Keratinocyte (primary cell): ENCODE measurements at regions not wholly inside any gene's neighbourhood (a gene's known extent, or its start where the extent isn't known, plus 50 kb on each side); places are given as distances from the start of the nearest gene placed in this dataset.

Source experiments
- DNase-seq: peaks from one replicate; pipeline ENCODE4 v3.0.0-alpha.2; 2011; ENCODE audit warnings: low read depth, missing footprints, low spot score
- FAIRE-seq: peaks from 2 replicates; lab custom pipeline; 2011; peaks lifted over from hg19 to GRCh38; lab: Jason Lieb, UNC
- H2AFZ ChIP-seq: 2 replicates; pipeline ENCODE4 v1.6.0; 2012; ENCODE audit warnings: low read length, control low read depth, inconsistent platforms; ENCODE audit not compliant: control insufficient read depth
- H3K27ac ChIP-seq: 2 replicates; pipeline ENCODE4 v1.5.1; 2011; ENCODE audit warnings: low read length; ENCODE audit not compliant: control insufficient read depth, insufficient read depth
- H3K27me3 ChIP-seq: 3 replicates; pipeline ENCODE4 v1.6.0; 2011; ENCODE audit warnings: low read length; ENCODE audit not compliant: control insufficient read depth, insufficient read depth; ENCODE audit errors: extremely low read depth
- H3K36me3 ChIP-seq, 2 experiments: 2 replicates in 1 of 2; 3 replicates in 1 of 2; pipeline ENCODE4 v1.5.1; 2011; ENCODE audit warnings: low read length in 2 of 2, mild to moderate bottlenecking in 1 of 2; ENCODE audit not compliant: control insufficient read depth in 2 of 2, insufficient read depth in 2 of 2; ENCODE audit errors: extremely low read depth in 1 of 2
- H3K4me1 ChIP-seq: 3 replicates; pipeline ENCODE4 v1.5.1; 2011; ENCODE audit warnings: low read length; ENCODE audit not compliant: control insufficient read depth, insufficient read depth; ENCODE audit errors: extremely low read depth
- H3K4me2 ChIP-seq: 3 replicates; pipeline ENCODE4 v1.6.0; 2011; ENCODE audit warnings: low read depth, low read length; ENCODE audit not compliant: control insufficient read depth, insufficient read depth; ENCODE audit errors: extremely low read depth
- H3K4me3 ChIP-seq, 3 experiments: fragments of 200-600 bp in 1 of 3; sonication (generic) in 1 of 3; 2 replicates in 2 of 3; 3 replicates in 1 of 3; pipeline ENCODE4 v1.5.1; 2011 to 2016; ENCODE audit warnings: low read length in 3 of 3, mild to moderate bottlenecking in 3 of 3, control low read depth in 2 of 3, inconsistent platforms in 1 of 3, low read depth in 1 of 3, mixed read lengths in 1 of 3, mixed run types in 1 of 3, moderate library complexity in 1 of 3; ENCODE audit not compliant: control insufficient read depth in 2 of 3, insufficient read depth in 2 of 3; ENCODE audit errors: extremely low read depth in 1 of 3
- H3K79me2 ChIP-seq: 2 replicates; pipeline ENCODE4 v1.6.0; 2012; ENCODE audit warnings: low read length; ENCODE audit not compliant: control insufficient read depth, insufficient read depth
- H3K9ac ChIP-seq: 3 replicates; pipeline ENCODE4 v1.6.0; 2011; ENCODE audit warnings: low read length; ENCODE audit not compliant: control insufficient read depth, insufficient read depth; ENCODE audit errors: extremely low read depth
- H3K9me1 ChIP-seq: 3 replicates; pipeline ENCODE4 v1.6.0; 2011; ENCODE audit warnings: low read length; ENCODE audit not compliant: control insufficient read depth, insufficient read depth; ENCODE audit errors: extremely low read depth
- H3K9me3 ChIP-seq: 2 replicates; pipeline ENCODE4 v1.5.1; 2012; ENCODE audit warnings: low read depth, low read length; ENCODE audit not compliant: control insufficient read depth
- H4K20me1 ChIP-seq: 3 replicates; pipeline ENCODE4 v1.6.0; 2011; ENCODE audit warnings: low read length; ENCODE audit not compliant: control insufficient read depth, insufficient read depth; ENCODE audit errors: extremely low read depth
- EZH2 ChIP-seq: IDR thresholded peaks from one replicate; pipeline ENCODE4 v1.6.1; 2012; ENCODE audit warnings: inconsistent platforms, mild to moderate bottlenecking, low read length, moderate library complexity
- dilution Hi-C: fragments of 300-500 bp; cut with MboI; formaldehyde crosslinking; loops from one replicate; pipeline ENCODE4 v1.7.0; 2020; ENCODE audit warnings: low sequenced_read_pairs; ENCODE audit not compliant: extremely low pct_ligation_motif_present
- TF ChIP-seq, protein P1 (sequence below), 3 experiments: IDR thresholded peaks in 1 of 3; conservative IDR thresholded peaks in 1 of 3; optimal IDR thresholded peaks in 1 of 3; 2 replicates in 2 of 3; 3 replicates in 1 of 3; pipeline versions ENCODE3 to v1.5.1; 2011; ENCODE audit warnings: low read length in 3 of 3, mild to moderate bottlenecking in 3 of 3, moderate library complexity in 2 of 3, control low read depth in 1 of 3, inconsistent platforms in 1 of 3; ENCODE audit not compliant: insufficient read depth in 2 of 3; ENCODE audit errors: extremely low read depth in 1 of 3

DNA sequence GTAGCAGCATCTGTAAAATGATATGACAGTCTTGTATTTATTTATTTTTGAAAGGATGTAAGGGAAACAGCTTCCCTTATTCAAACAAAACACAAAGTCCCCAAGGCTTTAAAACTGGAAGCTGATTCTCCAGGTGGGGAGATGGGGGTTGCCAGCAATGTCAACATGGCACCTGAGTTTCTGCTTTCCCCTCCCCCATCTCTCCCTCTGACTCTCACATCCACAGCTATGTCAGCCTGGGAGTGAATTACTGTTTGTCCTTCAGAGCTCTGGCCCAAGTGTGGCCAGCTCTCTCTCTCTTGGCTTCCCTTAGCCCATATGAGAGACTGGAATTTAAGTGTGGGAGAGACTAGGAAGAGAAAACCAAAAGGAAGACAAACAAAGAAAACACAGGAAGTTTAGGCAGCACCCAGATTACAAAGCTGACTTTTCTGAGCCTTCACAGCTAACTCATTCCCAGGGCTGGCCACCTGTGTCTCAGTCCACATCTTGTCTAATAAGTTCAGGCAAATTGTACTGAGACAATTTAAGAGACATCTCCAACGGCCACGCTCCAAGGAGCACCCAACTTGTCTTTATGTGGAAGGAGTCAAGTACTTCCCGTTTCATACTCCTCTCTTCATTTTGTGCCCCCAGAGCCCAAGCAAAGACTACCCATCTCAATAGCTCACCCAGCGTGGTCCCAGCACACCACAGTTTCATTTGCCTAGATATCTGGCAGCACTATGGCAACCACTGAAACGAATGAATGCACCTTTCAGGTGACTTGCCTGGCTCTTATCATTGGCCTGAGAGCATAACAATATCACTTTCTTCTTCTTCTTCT, 69.2 kb downstream of the SOX9 start:
- H3K36me3 ChIP-seq: no peaks in the 10 kb centered on the region
- no peaks in the 10 kb centered on the region for H3K4me1 ChIP-seq
- H4K20me1 ChIP-seq: no peaks in the 10 kb centered on the region
- H3K27me3 ChIP-seq: peaks cover 5% of the 10 kb centered on the region
- no peak overlapping the region for H3K4me2 ChIP-seq
- no peak overlapping the region for H3K4me3 ChIP-seq
- peaks cover 7% of the 10 kb centered on the region for H3K9me3 ChIP-seq
- H2AFZ ChIP-seq: no peak overlapping the region
- FAIRE-seq (no peak), DNase-seq (no peak)
- no peaks in the 10 kb centered on the region for H3K79me2 ChIP-seq
- TF ChIP-seq, protein P1, sequence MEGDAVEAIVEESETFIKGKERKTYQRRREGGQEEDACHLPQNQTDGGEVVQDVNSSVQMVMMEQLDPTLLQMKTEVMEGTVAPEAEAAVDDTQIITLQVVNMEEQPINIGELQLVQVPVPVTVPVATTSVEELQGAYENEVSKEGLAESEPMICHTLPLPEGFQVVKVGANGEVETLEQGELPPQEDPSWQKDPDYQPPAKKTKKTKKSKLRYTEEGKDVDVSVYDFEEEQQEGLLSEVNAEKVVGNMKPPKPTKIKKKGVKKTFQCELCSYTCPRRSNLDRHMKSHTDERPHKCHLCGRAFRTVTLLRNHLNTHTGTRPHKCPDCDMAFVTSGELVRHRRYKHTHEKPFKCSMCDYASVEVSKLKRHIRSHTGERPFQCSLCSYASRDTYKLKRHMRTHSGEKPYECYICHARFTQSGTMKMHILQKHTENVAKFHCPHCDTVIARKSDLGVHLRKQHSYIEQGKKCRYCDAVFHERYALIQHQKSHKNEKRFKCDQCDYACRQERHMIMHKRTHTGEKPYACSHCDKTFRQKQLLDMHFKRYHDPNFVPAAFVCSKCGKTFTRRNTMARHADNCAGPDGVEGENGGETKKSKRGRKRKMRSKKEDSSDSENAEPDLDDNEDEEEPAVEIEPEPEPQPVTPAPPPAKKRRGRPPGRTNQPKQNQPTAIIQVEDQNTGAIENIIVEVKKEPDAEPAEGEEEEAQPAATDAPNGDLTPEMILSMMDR (optimal IDR thresholded peaks at IDR 0.05 in 1 of 3, IDR thresholded peaks at IDR 0.05 in 1 of 3, conservative IDR thresholded peaks at IDR 0.05 in 1 of 3; ENCODE audit: extremely low read depth in 1 of 3, insufficient read depth in 2 of 3, low read length in 3 of 3): no peak
- no peak for TF ChIP-seq EZH2
- H3K9me1 ChIP-seq: no peaks in the 10 kb centered on the region
- no peak overlapping the region for H3K9ac ChIP-seq
- no peak overlapping the region for H3K27ac ChIP-seq
- dilution Hi-C loops: no loop called here

DNA sequence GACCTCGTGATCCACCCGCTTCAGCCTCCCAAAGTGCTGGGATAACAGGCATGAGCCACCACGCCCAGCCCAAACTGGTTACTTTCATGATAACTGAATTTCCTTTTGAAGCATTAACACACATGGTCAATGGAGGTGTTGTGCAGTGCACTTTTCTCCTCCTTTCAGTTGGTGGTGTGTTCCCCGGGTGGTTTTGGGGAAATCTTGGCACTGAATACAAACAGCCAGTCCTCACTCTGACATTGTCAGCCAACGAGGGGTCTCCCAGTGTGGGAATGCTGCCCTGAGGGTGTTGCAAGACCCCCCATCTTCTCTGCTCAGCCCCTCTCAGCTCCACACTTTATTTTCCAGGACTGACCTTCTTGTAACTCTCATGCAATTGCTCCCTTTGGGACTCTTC, 70.5 kb downstream of the SOX9 start:
- no peaks in the 10 kb centered on the region for H3K9me1 ChIP-seq
- H2AFZ ChIP-seq: no peak overlapping the region
- H3K27me3 ChIP-seq: no peaks in the 10 kb centered on the region
- H3K9me3 ChIP-seq: peaks cover 7% of the 10 kb centered on the region
- no peak overlapping the region for H3K27ac ChIP-seq
- H3K79me2 ChIP-seq: no peaks in the 10 kb centered on the region
- no peak for TF ChIP-seq EZH2
- TF ChIP-seq, protein P1 (optimal IDR thresholded peaks at IDR 0.05 in 1 of 3, IDR thresholded peaks at IDR 0.05 in 1 of 3, conservative IDR thresholded peaks at IDR 0.05 in 1 of 3; ENCODE audit: extremely low read depth in 1 of 3, insufficient read depth in 2 of 3, low read length in 3 of 3): no peak
- H3K4me2 ChIP-seq: no peak overlapping the region
- dilution Hi-C loops: no loop called here
- H3K36me3 ChIP-seq: no peaks in the 10 kb centered on the region
- H4K20me1 ChIP-seq: no peaks in the 10 kb centered on the region
- FAIRE-seq (no peak), DNase-seq (no peak)
- H3K4me3 ChIP-seq: no peak overlapping the region
- no peaks in the 10 kb centered on the region for H3K4me1 ChIP-seq
- no peak overlapping the region for H3K9ac ChIP-seq
